NB4 (cell line): ENCODE measurements at regions not wholly inside any gene's neighbourhood (a gene's known extent, or its start where the extent isn't known, plus 50 kb on each side); places are given as distances from the start of the nearest gene placed in this dataset.

Source experiments
- CTCF ChIP-seq: IDR thresholded peaks from one replicate; pipeline ENCODE4 v1.5.1; 2012; ENCODE audit warnings: low read depth, low read length
- MYC ChIP-seq: IDR thresholded peaks from 2 replicates; pipeline ENCODE4 v1.6.1; 2011; ENCODE audit warnings: low read depth, low read length

GRCh38 chr3:69445498-69445897 is 59.6 kb upstream of the FRMD4B start:
- TF ChIP-seq CTCF (no peak), MYC (no peak)
